Body of pancreas (tissue), 4 donors: ENCODE measurements at regions not wholly inside any gene's neighbourhood (a gene's known extent, or its start where the extent isn't known, plus 50 kb on each side); places are given as distances from the start of the nearest gene placed in this dataset.

ENCODE experiments used
- CTCF ChIP-seq, 7 experiments: fragments of 450-650 bp in 4 of 7; fragments of 200-600 bp in 3 of 7; sonication (generic) in 3 of 7; IDR thresholded peaks; one replicate each; pipeline ENCODE4 v1.5.1; 2016 to 2019; ENCODE audit warnings: antibody characterized with exemption in 7 of 7
- POLR2A ChIP-seq, 3 donors: fragments of 450-650 bp; IDR thresholded peaks; one replicate each; pipeline ENCODE4 v1.6.1; 2016; ENCODE audit warnings: antibody characterized with exemption in 3 of 3, mild to moderate bottlenecking in 2 of 3

GRCh38 chr3:33971055-33971454, 172.6 kb downstream of the PDCD6IP start:
- TF ChIP-seq CTCF (IDR thresholded peaks at IDR 0.05) (no peak), POLR2A (IDR thresholded peaks at IDR 0.05) (no peak)
